G401 (cell line): ENCODE measurements at regions not wholly inside any gene's neighbourhood (a gene's known extent, or its start where the extent isn't known, plus 50 kb on each side); places are given as distances from the start of the nearest gene placed in this dataset.

Experiments used
- DNase-seq: peaks from one replicate; pipeline ENCODE4 v3.0.0-alpha.2; 2015; ENCODE audit warnings: low spot score
- in situ Hi-C: cut with HindIII; loops from 2 replicates; pipeline ENCODE4 v1.10.0; 2016; ENCODE audit warnings: low sequenced_read_pairs, mixed read lengths

DNA sequence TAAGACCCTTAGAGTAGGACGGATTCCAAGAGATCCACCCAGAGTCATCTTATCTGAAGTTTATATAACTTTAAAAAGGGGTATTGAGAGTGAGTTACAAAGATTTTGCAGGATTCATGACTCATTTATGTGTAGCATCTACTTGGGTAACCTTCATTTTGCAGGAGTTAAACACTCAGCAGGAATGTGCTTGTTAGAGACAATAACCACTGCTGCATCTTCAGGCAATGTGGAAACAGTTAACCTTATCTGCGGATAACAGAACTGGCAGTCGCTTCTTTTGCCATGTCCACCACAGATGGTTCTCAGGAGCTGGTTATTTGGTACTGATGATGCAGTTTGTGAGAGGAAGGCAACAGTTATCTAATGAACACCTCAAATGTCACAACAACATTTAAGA, 417.9 kb upstream of the DDI1 start:
- DNase-seq: no peak
- in situ Hi-C loops: no loop called here

DNA sequence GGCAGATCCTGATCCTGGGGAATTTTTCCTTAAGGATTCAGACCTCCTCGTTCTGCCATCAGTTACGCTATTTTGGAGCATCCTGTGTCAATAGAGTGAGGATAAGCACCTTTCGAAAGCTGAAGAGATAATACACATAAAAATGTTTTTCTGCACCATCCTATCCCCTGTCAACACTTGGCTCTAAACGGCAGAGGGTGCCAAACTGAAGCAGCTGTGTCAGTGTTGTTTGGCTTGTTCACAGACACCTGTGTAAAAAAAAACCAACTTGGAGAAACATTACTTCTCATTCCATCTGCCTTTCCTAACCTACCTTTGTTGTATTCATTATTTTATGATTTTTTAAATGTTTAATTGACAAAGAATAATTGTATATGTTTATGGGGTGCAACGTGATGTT, 417.0 kb upstream of the DDI1 start:
- no peak for DNase-seq
- in situ Hi-C loops: no loop called here

DNA sequence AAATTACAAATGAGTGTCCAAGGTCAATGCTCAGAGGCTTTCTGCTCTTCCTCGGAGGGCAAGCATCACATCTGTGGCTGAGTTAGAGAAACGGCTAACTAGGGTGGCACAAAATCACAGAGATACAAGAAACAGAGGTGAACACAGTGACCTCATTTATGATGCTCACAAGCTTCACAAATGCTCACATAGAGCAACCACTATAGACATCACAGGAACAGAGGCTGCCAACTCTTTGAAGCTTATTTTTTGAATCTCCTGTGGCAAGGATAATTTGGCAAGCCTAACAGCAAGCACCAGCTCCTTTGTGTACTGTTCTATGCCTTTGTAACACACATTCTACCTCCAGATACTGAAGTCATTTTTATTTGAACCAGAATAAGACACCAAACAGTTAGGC, 416.5 kb upstream of the DDI1 start:
- peak; percentile 13 for DNase-seq
- in situ Hi-C loops: no loop called here

DNA sequence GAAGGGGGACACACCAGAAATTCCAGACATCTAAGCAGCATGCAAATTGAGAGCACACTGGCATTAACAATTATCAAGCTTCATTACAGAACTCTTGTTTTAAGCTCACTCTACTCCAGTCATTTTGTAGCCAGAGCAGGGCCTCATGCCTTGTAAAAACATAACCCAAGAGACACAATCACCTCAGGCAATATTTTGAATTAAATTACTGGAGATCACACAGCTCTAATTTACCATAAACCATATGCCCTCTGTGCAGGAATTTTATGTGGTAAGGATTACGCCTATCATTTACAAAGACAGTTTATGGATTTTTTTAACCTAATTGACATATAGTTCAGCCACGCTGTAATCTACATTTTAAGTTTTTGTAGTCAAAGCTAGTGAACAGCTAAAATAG, 414.1 kb upstream of the DDI1 start:
- in situ Hi-C loops: no loop called here

DNA sequence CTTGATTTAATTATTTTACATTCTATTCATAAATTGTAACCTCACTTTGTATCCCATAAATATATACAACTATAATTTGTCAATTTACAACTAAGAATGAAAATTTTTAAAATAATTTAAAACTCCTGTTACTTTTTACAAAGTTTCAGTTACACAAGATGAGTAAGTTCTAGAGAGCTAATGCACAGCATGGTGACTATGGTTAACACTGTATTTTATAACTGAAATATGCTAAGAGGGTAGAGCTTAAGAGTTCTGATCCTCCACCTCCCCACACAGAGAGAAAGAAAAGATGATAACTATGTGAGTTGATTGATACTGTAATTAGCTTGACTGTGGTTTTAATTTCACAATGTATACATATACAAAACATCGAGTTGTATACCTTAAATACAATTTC, 412.5 kb upstream of the DDI1 start:
- no peak for DNase-seq
- in situ Hi-C loops: no loop called here

More for the DNA sequence above, 414.1 kb upstream of the DDI1 start:
- no peak for DNase-seq

DNA sequence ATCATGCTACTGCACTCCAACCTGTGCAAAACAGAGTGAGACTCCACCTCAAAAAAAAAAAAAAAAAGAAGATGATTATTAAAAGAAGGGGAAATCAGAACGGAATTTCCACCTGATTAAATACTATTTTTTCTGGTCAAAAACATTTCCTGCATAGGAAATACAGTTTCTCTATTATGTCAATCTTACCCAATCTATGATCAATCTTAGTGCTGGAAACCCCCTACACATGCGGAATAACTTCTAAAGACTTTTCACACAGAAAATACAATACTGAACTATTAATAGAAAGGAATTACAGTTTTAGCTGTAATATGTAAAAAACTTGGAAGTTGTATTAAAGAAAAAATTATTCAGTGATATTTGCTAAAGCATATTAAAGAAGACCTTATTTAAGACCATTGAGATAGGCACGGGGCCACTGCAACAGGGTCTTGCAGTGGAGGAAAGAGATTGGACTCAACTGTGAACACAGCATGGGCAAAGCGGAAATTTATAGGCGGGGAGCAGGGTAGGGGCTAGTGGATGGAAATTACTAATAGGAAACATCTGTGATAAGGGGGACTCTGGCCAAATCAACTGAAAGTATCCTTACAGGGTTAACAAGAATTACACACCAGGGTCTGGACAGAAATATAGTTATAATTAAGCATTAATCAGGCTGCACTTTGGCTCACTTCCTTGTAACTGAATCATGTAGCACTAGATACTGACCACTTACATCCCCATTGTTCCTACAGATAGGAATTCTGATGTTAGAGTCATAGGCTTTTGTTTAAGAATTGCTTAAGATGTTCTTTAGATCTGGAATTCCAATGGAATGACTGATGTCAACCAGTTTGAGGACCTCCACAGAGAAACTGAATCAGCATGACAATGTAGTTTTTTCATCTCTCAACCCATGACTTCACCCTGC, 411.5 kb upstream of the DDI1 start:
- no peak for DNase-seq
- in situ Hi-C loops: no loop called here

DNA sequence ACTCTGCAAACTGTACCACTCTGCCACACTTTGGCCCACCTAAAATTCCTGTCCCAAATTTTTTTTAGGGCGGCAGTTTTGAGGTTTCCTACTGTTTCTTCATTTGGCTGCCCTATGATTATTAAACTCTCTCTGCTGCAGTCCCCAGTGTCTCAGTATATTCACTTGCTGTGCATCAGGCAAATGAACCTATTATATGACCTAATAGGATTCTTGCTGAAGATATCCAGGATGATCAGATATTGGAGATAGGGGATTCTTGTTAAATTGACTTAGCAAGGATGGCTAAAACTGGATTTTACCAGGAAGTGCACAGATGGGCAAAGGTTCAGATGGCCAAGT, 410.8 kb upstream of the DDI1 start:
- no peak for DNase-seq
- in situ Hi-C loops: no loop called here

DNA sequence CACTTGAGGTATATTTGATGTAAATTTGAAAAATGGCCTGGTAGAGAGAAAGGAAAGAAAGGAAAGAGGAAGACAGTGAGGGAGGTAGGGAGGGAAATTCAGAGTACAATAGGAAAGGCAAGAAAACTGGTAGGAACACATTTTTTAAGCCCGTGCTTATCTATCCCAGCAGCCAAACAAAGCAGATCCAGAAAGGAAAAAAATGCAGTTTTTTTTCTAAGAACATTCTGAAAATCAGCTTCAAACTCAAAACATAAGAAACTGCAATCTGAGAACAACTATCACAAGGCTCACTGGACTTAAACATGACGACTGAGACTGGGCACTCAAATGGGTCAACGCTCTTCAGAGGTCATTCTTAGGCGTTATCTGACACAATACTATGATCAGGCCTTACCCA, 408.3 kb upstream of the DDI1 start:
- no peak for DNase-seq
- in situ Hi-C loops: no loop called here

DNA sequence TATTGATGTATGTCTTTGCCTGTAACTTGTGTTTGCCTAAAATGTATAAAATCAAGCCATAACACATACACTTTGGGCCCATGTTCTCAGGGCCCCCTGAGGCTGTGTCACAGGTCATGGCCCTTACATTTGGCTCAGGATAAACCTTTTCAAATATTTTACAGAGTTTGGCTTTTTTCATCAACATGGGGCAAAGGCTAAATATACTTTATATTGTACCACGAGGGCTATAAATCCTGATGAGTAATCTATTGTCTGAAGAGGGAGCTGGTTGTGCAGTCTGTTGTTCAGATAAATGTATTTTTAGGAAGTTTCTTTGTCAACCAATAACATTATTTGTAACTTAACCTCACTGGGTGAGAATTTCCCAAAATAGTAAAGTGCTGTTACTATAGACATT, 404.6 kb upstream of the DDI1 start:
- in situ Hi-C loops: no loop called here
- no peak for DNase-seq

DNA sequence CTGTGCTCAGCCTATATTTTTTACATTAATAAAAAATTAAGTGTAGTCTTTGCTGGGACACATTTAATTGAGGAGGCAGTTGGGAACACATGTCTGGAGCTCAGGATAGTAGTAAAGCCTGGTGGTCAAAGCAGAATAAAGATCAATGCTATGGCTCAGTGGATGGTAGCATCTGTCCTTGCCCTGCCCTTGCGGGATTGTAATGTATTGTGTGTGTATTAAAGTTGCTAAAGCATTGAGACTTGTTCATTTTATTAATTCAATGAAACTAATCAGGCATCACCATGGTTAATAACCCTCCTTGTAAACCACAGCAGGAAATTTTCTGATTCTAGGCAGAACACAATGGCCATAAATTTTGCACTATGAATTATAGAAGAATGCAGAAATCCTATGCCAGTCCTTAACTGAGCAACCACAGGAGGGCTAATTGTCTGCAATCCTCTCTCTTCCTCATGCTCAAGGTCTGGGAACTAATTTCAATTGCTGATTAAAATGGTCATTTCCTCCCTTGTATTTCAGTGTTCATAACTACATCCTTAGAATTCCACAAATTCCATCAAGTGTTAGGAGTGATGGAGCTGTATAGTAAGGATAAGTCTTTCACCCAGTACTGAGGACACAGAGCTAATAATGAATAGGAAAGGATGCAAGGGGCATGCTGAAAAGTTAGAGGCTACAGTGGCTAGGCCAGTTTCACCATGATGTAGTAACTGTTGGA, 403.2 kb upstream of the DDI1 start:
- peak; percentile 17 for DNase-seq
- in situ Hi-C loops: no loop called here

DNA sequence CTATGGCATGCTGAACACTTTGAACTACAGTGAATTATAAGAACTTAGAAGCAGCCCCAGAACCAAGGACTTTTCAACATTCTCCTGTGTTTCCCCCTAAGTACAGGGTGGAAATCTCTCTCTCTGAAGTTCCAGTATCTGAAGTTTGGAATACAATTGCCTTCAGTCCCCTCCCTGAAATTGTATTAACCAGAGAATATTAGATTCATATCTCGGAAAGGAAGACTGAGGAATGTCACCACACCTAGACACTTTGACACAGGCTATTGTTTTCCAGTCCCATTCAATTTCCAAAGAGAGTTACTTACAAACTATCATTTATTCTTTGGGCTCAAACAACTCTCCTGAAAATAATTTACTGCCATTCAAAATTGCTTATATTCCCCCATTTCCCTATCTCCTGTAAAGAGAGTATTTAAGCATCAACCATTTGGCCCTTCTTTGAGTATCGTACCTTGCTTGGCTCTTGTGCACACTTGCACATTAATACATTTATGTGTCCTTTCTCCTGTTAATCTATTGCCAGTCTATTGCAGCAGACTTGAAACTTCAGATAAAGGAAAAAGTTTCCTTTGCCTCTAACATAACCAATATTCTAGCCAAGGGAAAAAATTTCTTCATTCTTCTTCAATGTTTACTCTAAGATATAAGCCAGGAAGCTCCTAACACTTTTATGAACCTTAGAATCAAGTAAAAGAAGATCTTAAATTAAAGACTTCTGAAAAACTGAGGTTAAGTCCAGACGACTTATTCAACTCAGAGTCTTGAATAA, 402.4 kb upstream of the DDI1 start:
- DNase-seq: no peak
- in situ Hi-C loops: no loop called here

DNA sequence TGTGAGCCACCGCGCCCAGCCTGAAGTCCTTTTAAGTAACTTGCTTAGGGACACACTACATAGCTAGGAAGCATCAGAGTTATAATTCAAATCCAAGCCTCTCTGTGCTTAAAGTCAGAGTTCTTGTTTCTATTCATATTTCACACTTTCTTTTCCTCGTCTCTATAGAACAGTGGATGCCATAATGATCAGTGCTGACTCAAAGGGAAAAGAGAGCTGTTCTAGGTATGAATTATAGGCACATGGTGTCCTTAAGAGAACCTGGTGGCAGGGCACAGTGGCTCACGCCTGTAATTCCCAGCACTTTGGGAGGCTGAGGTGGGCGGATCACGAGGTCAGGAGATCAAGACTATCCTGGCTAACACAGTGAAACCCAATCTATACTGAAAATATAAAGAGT, 400.2 kb upstream of the DDI1 start:
- in situ Hi-C loops: no loop called here
- no peak for DNase-seq

DNA sequence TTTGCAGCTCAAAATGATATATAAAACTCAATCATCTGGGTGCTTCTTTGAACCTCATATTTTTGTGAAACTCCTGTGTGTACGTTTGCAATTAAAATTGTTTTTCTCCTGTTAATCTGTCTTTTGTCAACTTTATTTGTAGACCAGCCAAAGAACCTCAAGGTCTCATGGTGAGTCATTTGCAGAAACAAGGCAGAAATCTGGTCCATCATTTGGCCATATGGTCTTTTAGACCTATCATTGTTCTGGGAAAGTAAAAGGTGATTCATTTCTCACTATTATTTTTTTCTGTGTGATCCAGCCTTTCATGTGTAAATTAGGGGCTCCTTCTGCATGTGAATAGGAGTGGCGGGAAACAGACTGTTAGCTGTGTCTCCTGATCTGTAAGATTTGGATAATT, 399.1 kb upstream of the DDI1 start:
- no peak for DNase-seq
- in situ Hi-C loops: no loop called here

DNA sequence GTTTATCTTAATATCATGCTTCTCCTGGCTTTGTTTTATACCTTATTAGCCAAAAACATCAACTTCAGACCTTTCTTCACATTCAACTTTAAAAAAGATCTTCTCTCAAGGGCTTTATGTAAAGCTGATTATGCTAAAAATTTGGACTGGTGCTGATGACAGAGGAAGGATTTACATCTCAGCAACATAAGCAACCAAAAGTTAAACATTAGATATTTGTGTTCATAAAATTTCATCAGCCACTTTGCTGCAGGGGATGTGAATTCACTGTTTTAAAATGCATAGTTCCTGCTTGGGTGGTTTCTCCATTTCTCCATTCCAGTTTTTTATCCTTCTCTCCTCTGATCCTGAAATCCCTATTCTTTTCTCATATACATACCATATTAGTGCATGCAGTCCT, 398.6 kb upstream of the DDI1 start:
- in situ Hi-C loops: no loop called here
- DNase-seq: no peak

DNA sequence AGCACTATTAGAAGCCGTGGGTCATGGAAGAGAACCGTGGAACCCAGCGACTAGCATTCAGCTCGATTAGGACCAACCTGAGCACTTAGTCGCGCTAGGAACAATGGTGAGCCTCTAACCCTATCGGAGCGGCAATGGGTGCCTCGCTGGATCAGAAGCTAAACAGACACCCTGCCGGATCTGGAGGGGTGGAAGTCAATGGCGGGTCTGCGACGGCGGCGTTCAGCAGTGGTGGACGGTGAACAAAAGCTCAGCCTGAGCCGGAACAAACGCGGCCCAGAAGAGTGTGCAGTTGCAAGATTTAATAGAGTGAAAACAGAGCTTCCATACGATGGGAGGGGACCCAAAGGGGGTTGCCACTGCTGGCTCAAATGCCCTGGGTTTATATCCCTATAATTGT, 391.8 kb upstream of the DDI1 start:
- in situ Hi-C loops: no loop called here
- no peak for DNase-seq

DNA sequence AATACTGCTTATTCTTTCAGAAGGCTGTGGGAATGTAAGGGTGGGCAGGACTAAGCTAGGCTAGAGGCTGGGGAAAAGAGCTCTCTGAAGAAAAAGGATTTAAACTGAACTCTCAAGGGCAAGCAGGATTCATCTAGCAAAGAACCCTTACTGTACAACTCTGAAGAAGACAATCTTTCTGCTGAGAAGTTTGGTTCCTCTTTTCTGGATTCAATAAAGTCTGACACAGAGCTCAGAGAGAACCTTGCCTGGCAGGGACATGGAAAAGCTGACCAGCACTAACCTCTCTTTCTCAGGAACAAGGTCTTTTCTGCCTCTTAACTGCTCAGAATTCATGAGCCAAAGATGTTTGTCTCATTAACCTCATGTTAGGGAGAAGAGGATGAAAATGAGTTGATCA, 388.4 kb upstream of the DDI1 start:
- in situ Hi-C loops: no loop called here

DNA sequence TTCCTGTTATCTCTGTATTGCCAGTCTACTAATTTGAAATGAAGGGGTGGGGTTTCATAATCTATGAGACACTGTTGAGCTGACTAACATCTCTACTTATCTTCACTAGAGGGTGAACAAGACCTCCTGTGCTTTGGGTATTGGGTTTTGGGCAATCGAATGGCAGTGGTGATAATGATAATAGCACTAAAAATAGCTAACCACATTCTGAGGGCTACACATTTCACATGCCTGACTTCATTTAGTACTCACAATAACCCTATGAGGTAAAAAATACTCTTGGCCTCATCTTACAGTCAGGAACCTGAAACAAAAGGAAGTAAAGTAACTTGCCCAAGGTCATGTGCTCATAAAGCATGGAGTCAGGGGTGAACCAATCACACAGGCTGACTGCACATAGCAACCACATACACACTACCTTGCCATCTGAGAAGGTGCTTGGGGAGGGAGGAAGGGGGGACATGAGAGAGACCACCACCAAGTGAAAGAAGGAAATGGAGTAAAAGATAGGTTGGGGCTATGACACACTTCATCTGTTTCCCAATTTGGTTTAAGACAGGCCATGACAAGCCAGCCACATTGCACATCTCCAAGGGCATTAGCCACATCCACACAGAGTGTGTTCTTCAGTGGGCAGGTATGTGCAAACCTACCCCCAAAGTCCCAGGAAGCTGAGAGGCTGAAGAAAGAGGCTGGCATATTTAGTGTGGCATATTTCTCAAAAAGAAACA, 387.6 kb upstream of the DDI1 start:
- in situ Hi-C loops: no loop called here
- no peak for DNase-seq

More for the DNA sequence above, 388.4 kb upstream of the DDI1 start:
- no peak for DNase-seq

DNA sequence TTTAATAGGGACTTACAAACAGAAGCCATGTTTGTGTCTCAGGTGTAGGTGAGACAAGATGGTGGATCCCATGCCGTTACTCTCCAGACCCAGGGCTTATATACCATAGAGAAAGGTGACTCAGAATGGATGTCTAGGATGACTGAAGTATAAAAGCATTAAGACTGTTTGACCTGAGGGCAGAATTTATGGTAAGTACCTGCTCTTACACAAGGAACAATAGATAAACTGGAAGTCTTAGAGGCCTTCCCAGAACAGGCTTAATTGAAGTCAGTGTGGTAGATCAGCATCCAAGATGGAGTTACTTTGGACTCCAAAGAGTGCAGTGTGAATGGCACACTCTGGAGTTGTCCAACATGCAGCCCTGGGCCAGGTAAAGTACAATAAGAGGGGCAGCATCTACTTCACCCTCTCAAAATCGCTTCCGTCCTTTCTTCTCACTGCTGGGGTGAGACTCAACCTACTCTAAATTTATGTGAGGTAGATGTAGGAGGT, 387.0 kb upstream of the DDI1 start:
- no peak for DNase-seq
- in situ Hi-C loops: no loop called here

DNA sequence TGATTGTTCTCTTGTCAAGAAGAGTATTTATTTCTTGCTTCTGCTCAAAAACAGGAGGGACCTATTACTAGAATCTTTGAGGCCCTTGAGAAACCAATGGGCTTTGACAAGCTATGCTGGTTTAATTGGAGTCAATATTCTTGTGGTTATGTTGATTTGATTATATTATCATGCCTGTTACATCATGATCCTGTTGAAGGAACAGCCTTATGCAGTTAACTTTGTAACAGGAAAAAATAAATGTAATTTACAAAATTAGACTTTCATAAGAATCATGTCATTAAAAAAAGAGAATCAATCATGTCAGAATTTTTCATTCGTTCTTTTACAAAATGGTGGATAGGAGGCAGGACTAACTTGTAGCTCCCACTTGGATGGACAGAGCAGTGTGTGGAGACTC, 386.1 kb upstream of the DDI1 start:
- no peak for DNase-seq
- in situ Hi-C loops: no loop called here
